Ishikawa (cell line): ENCODE measurements at regions not wholly inside any gene's neighbourhood (a gene's known extent, or its start where the extent isn't known, plus 50 kb on each side); places are given as distances from the start of the nearest gene placed in this dataset.

ENCODE experiments used
- REST ChIP-seq: IDR thresholded peaks from 2 replicates; pipeline ENCODE4 v1.6.1; 2012; ENCODE audit warnings: low read depth, mild to moderate bottlenecking
- YY1 ChIP-seq: IDR thresholded peaks from 2 replicates; pipeline ENCODE4 v1.6.1; 2012; ENCODE audit warnings: low read depth

- TF ChIP-seq YY1 (no peak), REST (no peak)
Observed at GRCh38 chr1:73326663-73327062, 871.3 kb downstream of the LRRIQ3 start.
